ENCODE measurements at regions not wholly inside any gene's neighbourhood (a gene's known extent, or its start where the extent isn't known, plus 50 kb on each side); places are given as distances from the start of the nearest gene placed in this dataset.

- no peak for TF ChIP-seq CTCF (IDR thresholded peaks at IDR 0.05)
- TF ChIP-seq POLR2AphosphoS5 (IDR thresholded peaks at IDR 0.05) = no peak
Observed at GRCh38 chr2:116988303-116988702, 826.2 kb upstream of the DDX18 start.

Data from gastroesophageal sphincter (tissue), 3 donors.